Suprapubic skin (tissue), 4 donors: ENCODE measurements at regions not wholly inside any gene's neighbourhood (a gene's known extent, or its start where the extent isn't known, plus 50 kb on each side); places are given as distances from the start of the nearest gene placed in this dataset.

Experiments
- DNase-seq, 2 donors: peaks; one replicate each; pipeline ENCODE4 v3.0.0-alpha.2; 2019; ENCODE audit warnings: low spot score in 2 of 2
- H3K27ac ChIP-seq: fragments of 200-600 bp; sonication (generic); one replicate; pipeline ENCODE4 v1.5.1; 2019
- H3K27me3 ChIP-seq: fragments of 200-600 bp; sonication (generic); one replicate; pipeline ENCODE4 v1.5.1; 2019
- H3K36me3 ChIP-seq: fragments of 200-600 bp; sonication (generic); one replicate; pipeline ENCODE4 v1.5.1; 2019
- H3K4me1 ChIP-seq: fragments of 200-600 bp; sonication (generic); one replicate; pipeline ENCODE4 v1.5.1; 2019
- H3K4me3 ChIP-seq: fragments of 200-600 bp; sonication (generic); one replicate; pipeline ENCODE4 v1.5.1; 2019; ENCODE audit warnings: mild to moderate bottlenecking
- H3K9me3 ChIP-seq: fragments of 200-600 bp; sonication (generic); one replicate; pipeline ENCODE4 v1.5.1; 2019
- CTCF ChIP-seq, 2 donors: fragments of 200-600 bp in 1 of 2; fragments of 450-650 bp in 1 of 2; sonication (generic) in 1 of 2; IDR thresholded peaks; one replicate each; pipeline ENCODE4 v1.5.1; 2016 to 2019; ENCODE audit warnings: antibody characterized with exemption in 2 of 2, mild to moderate bottlenecking in 1 of 2, moderate library complexity in 1 of 2
- EP300 ChIP-seq: sonication (generic); formaldehyde crosslinking; IDR thresholded peaks from one replicate; pipeline ENCODE4 v1.6.1; 2017; ENCODE audit warnings: antibody characterized with exemption
- POLR2A ChIP-seq, 2 donors: fragments of 450-650 bp; IDR thresholded peaks; one replicate each; pipeline ENCODE4 v1.6.1; 2017; ENCODE audit warnings: antibody characterized with exemption in 2 of 2, mild to moderate bottlenecking in 2 of 2, moderate library complexity in 2 of 2
- POLR2AphosphoS5 ChIP-seq, 3 donors: sonication (generic); formaldehyde crosslinking; IDR thresholded peaks; one replicate each; pipeline ENCODE4 v1.6.1; 2017; ENCODE audit warnings: antibody characterized with exemption in 3 of 3
- WGBS: methylation state at CpG from one replicate; pipeline ENCODE4 v1.1.5; 2018; 5-methylcytosine and 5-hydroxymethylcytosine counted together

- no peaks in the 10 kb centered on the region for H3K36me3 ChIP-seq
- H3K4me3 ChIP-seq, result no peak overlapping the region
- no peaks in the 10 kb centered on the region for H3K4me1 ChIP-seq
- H3K27ac ChIP-seq, result no peak overlapping the region
- H3K27me3 ChIP-seq, result no peaks in the 10 kb centered on the region
- 56% methylated on average over 3 of the region's 3 CpGs for WGBS
- no peak for DNase-seq
- TF ChIP-seq POLR2AphosphoS5 (IDR thresholded peaks at IDR 0.05) (no peak), POLR2A (IDR thresholded peaks at IDR 0.05) (no peak), EP300 (no peak), CTCF (IDR thresholded peaks at IDR 0.05) (no peak)
- H3K9me3 ChIP-seq, result no peaks in the 10 kb centered on the region
Observed at GRCh38 chr7:10360050-10360449, 613.6 kb upstream of the PHF14 start.

- Histone ChIP-seq H3K4me1 (no peaks in the 10 kb centered on the region), H3K4me3 (no peak overlapping the region), H3K27ac (no peak overlapping the region), H3K36me3 (no peaks in the 10 kb centered on the region), H3K27me3 (no peaks in the 10 kb centered on the region), H3K9me3 (peaks cover 5% of the 10 kb centered on the region)
- no peak for TF ChIP-seq POLR2A (IDR thresholded peaks at IDR 0.05)
- TF ChIP-seq CTCF (IDR thresholded peaks at IDR 0.05), result no peak
- TF ChIP-seq EP300, result no peak
- no peak for TF ChIP-seq POLR2AphosphoS5 (IDR thresholded peaks at IDR 0.05)
- no peak for DNase-seq
Observed at GRCh38 chr7:10401793-10402192, 571.9 kb upstream of the PHF14 start.

GRCh38 chr7:10412422-10413019, 561.2 kb upstream of the PHF14 start:
- DNase-seq, result no peak
- TF ChIP-seq EP300 (no peak), CTCF (IDR thresholded peaks at IDR 0.05) (peak in 1 of 2 donors; percentile 51)
- no peaks in the 10 kb centered on the region for H3K9me3 ChIP-seq
- 2% methylated on average over 3 of the region's 3 CpGs for WGBS
- H3K27me3 ChIP-seq, result no peaks in the 10 kb centered on the region
- no peak overlapping the region for H3K27ac ChIP-seq
- H3K4me1 ChIP-seq, result no peaks in the 10 kb centered on the region
- no peaks in the 10 kb centered on the region for H3K36me3 ChIP-seq
- H3K4me3 ChIP-seq, result no peak overlapping the region

- 55% methylated on average over 2 of the region's 2 CpGs for WGBS
- no peak for DNase-seq
- TF ChIP-seq EP300, result no peak
- TF ChIP-seq POLR2A (IDR thresholded peaks at IDR 0.05), result no peak
- TF ChIP-seq CTCF (IDR thresholded peaks at IDR 0.05), result no peak
- TF ChIP-seq POLR2AphosphoS5 (IDR thresholded peaks at IDR 0.05), result no peak
Observed at GRCh38 chr7:10418985-10419384, 554.7 kb upstream of the PHF14 start.

GRCh38 chr7:10429031-10429430, 544.6 kb upstream of the PHF14 start:
- Histone ChIP-seq H3K9me3 (no peaks in the 10 kb centered on the region), H3K27ac (no peak overlapping the region), H3K27me3 (no peaks in the 10 kb centered on the region), H3K4me1 (no peaks in the 10 kb centered on the region), H3K4me3 (no peak overlapping the region), H3K36me3 (no peaks in the 10 kb centered on the region)
- 20% methylated on average over 2 of the region's 2 CpGs for WGBS
- TF ChIP-seq POLR2A (IDR thresholded peaks at IDR 0.05) (no peak), CTCF (IDR thresholded peaks at IDR 0.05) (no peak), EP300 (no peak), POLR2AphosphoS5 (IDR thresholded peaks at IDR 0.05) (no peak)
- no peak for DNase-seq

More at GRCh38 chr7:10418985-10419384, 554.7 kb upstream of the PHF14 start:
- Histone ChIP-seq H3K27me3 (no peaks in the 10 kb centered on the region), H3K4me3 (no peak overlapping the region), H3K9me3 (no peaks in the 10 kb centered on the region), H3K36me3 (no peaks in the 10 kb centered on the region), H3K4me1 (no peaks in the 10 kb centered on the region), H3K27ac (no peak overlapping the region)
